GM18505 (cell line): ENCODE measurements at regions not wholly inside any gene's neighbourhood (a gene's known extent, or its start where the extent isn't known, plus 50 kb on each side); places are given as distances from the start of the nearest gene placed in this dataset.

Source experiments
- ATAC-seq: cut with Tn5 transposase; IDR thresholded peaks from one replicate; pipeline ENCODE4 v1.9.1; 2021; ENCODE audit not compliant: unreplicated experiment
- POLR2A ChIP-seq: IDR thresholded peaks from 4 replicates; pipeline ENCODE4 v1.6.1; 2011; ENCODE audit warnings: borderline replicate concordance; ENCODE audit not compliant: insufficient read depth, insufficient read length; ENCODE audit errors: extremely low read depth

DNA sequence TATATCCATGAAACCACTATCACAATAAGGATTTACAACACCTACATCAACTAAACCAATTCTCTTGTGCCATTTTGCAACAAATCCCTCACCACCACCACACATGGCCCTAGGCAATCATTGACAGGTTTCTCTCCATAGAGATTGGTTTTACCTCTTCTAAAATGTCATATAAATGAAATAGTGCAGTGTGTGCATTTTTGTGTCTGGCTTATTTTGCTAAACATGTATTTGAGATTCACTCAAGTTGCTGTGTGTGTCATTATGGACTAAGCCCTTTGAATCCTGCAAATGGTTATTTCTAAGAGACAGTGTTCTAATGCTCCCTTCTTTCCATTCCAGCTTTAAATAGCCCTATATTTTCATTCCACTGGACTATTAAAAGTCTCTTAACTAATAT is 179.7 kb upstream of the LRRC7 start:
- TF ChIP-seq POLR2A: no peak
- no peak for ATAC-seq

DNA sequence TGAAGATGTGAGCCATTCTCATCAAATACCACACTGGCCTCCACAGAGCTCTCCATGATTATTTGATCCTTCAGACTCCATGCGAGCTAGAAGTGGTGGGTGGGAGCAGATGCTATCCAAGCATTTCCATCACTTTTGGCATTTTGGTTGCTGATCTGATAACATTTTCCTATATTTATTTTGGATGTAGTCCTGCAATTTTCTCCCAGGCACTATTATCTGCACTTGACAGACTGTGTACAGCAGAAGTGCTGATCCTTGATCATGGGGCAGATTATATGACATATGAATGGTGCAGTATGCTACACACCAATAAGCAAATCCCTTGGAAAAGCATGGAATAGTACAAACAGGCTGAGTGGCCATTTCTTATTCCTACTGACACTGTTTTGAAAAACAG is 167.6 kb upstream of the LRRC7 start:
- ATAC-seq: no peak
- no peak for TF ChIP-seq POLR2A

DNA sequence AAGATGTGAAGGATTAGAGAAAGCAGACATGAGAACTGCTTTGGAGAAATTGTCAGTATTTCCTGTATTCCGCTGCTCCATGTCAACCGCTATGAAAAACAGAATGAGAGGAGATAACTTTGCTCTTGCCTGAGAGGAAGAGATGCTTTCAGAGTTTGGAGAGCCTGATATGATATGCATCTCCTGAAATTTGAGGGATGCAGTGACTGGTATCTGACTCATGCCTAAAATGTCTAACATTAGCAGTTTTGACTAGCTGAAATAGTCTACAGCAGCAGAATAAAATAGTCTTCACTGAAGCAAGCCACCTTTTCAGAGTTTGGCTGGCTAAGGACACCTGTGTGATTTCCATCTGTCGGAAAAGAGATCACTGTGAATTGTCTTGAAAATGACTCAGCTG is 165.8 kb upstream of the LRRC7 start:
- no peak for TF ChIP-seq POLR2A
- ATAC-seq: no peak

DNA sequence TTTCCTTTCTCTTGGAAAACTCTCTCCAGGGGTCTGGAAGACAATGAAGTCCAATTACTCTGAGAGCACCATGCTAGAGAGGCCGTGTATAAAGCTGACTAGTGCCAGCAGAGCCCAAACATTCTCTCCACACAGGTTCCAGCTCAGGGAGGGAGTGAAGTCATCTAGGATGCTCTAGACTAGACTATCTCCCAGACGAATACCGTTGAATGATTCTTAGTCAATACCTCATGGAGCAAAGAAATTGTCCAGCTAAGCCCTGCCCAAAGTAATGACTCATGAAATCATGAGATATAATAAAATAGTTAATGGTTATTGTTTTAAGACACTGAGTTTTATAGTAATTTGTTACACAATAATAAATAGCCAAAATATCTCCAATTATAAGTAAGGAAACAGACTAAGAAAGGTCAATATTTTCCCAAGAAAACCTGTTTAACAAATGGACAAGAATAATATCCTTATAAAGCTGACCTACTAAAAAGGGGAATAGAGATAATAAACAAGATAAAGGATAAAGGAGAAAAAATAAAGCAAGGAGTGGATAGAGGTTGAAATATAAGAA is 163.9 kb upstream of the LRRC7 start:
- no peak for TF ChIP-seq POLR2A
- ATAC-seq: no peak

DNA sequence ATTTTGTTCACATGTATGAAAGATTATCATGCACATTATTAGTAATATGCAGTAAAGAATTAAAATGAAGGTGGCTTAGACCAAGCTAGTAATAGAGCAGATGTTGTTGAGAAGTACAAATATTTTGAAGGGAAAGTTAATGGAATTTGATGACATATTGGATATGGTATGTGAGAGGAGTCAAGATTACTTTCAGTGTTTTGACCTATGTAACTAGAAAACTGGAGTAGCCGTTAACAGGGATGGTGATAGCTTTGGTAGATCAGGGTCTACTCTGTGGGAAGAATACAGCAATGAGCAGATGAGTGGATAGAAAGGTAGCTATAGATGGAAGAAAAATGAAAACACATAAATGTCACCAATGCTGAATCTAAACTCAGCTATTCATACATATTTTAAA is 163.2 kb upstream of the LRRC7 start:
- ATAC-seq: no peak
- no peak for TF ChIP-seq POLR2A

DNA sequence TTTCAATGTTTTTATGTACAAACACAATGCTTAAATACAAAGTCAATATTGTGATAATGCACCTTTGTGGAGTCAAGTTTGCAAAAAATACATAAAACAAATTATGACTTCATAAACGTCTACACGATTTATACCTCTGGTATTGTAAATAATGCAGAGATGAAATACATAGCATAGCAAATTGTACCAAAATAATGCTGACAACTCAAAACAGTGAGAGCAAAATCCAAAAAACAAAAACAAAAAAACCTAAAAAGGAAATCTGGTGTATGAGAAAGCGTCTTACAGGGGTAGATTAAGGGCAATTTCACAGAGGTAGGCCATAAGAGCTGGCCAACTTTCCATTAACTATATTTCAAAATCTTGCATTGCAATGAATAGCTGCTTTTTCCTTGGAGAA is 161.5 kb upstream of the LRRC7 start:
- no peak for ATAC-seq
- TF ChIP-seq POLR2A: no peak

DNA sequence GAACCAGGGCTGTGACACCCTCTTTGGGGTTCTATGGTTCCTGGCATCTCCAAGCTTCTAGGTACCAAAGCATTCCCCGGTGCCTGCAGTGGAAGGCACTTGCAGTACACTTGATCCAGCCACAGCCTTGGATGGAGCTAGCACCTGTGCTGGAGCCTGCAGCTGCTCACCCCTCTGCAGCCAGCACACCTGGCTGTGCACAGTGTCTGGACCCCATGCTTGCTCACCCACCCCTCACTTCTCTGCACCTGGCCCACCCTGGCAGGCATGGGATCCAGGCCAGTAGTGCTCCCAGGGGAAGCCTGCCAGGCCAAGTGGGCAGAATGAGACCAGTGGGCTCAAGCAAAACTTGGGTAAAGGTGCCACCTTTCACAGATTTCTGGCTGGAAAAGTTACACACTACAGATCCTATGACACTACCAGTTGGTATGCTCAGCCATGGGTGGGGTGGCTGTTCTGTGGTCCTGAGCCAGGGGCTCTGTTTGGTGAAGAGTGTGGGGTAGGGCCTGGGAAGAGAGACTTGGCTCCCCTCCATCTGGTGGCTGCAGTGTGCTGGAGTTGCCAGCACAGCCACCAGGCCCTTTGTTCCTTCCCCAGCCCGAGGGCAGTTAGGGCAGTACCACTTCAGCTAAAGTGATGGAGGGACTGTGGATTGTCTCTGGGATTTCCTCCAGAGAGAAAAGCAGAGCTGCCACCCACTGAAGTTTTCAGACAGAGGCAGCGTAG is 157.8 kb upstream of the LRRC7 start:
- no peak for TF ChIP-seq POLR2A
- ATAC-seq: no peak

DNA sequence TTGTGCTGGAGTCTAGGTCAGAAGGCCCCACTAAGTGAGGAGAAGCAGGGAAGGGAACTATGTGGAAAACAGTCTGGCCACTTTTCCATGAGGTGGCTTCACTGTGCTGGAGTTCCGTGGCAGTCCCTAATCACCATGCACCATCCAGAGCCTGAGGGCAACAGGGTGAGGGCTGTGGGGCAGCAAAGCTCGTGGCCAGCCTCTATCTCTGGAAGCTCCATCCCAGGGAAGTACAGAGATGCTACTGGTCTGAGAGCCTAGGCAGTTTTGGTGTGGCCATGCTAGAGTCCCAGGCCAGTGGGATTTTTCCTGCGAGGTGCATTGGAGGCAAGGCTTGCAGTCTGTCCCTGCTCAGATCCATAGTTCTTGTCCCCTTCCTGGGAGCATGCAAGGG is 157.3 kb upstream of the LRRC7 start:
- ATAC-seq: no peak
- TF ChIP-seq POLR2A: no peak

DNA sequence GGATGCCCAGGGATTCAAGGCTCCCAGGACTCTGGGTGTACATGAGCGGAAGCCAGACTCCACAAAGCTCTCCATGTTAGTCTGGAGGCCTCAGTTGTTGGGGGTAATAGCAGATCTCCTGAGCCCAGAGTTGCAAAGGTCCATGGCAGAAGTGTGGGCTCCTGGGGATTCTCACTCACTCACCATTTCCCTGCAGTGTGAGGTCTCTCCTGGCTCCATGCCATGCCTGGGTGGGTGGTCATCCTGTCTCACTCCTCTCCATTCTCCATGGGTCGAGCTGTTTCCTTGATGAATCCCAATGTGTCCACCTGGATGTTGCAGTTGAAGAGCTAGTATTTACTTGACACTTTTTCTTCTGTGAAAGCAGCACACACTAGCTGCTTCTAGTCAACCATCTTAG is 156.8 kb upstream of the LRRC7 start:
- ATAC-seq: no peak
- TF ChIP-seq POLR2A: no peak

DNA sequence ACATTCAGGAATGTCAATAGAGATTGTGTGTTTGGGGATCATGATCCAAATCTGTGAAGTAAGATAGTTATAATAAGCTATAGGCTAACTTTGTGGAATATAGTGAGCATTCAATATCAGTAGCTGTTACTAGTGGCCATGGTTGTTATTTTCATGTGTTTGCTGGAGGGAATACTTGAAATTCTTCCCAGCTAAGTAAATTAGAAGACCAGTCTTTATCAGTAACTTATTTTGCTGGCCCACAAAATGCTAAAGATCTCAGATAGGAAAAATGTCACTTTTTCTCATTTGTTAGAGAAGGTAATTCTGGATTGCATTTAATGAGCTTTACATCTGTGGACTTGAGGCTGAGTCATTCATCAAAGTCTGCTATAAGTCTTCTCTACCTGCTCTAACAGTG is 156.1 kb upstream of the LRRC7 start:
- ATAC-seq: no peak
- TF ChIP-seq POLR2A: no peak

DNA sequence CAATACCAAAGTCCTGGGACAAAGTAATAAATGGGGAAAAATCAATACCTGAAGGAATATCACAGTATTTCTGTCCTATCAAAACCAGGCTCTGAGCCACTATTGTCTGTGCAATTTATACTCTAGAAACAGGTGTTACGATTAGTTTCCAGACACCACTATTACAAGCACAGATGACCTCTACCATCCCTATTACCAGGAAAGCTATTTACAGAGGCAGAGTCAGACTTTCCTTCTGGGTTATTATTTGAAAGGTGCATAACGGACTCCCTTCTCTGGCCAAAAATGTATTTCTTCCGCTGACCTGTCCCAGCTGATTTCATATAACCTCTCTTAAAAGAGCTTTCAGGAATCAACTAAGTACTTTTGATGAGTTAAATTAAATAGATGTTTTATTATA is 154.6 kb upstream of the LRRC7 start:
- no peak for TF ChIP-seq POLR2A
- no peak for ATAC-seq

DNA sequence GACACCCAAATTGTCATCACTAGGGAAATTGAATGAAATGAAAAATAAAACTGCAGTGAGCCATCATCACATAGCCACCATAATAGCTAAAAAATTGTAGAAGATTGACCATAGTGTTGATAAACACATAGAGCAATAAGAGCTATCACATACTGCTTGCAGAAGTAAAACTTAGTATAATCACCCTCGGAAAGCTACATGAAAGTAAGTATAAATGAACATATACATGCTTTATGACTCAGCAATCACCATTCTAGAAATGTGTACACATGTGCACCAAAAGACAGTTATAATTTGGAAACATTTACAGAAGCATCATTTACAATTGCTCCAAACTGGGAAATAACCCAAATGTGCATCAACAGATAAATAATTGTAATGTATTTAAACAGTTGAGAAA is 153.1 kb upstream of the LRRC7 start:
- no peak for TF ChIP-seq POLR2A
- ATAC-seq: no peak

DNA sequence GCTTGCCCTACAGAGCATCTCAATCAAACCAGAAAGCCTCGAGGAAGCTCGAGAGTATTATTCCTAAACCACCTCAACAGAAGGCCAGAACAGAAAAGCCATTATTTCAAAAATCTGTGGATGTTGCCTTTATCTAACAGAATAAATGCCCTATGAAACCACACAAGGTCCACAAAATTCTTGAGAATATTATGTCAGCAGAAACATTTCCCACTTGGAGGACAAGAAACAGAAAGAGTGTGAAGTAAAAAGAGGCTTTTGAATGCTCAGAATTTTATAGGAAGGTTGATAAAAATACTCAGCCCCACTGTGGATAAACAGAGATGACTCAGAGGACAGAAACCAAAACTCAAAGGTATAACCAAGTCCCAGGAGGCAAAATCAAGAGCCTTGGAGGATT is 146.4 kb upstream of the LRRC7 start:
- ATAC-seq: no peak
- TF ChIP-seq POLR2A: no peak

DNA sequence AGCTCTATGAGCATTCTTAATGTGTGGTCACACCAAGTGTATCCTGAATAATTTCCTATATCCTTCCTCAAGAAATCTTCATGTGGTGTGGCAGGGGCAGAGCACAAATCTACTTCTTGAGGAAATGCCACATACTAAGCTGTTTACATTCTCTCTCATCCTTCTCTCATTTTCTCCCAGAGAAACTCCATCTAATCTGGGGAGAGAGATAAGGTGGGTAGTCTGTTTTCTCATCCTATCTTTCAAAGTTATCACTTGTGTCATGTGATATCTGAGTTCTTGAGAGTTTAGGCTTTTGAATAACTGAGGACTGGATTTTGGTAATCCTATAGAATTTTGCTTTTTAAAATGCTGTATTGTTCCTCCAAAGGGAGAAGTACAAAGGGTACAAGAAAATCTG is 141.9 kb upstream of the LRRC7 start:
- no peak for TF ChIP-seq POLR2A
- ATAC-seq: no peak

DNA sequence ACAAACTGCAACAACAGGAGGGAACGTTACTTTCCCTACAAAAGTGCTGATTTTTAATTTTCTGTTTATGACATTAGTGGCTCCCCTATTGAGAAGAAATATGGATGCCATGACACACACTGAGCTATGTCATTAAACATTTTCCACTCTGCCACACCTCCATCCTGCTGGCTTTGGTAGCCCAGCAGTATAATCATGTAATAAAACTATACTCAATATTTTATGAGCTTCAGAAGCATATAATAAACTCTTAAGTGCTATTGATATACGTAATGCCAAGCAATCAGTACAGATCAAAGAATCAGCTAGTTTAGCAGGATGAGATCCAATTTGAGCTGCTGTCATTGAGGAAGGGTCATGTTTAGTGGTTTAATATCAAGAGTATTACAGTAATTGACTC is 141.3 kb upstream of the LRRC7 start:
- no peak for TF ChIP-seq POLR2A
- no peak for ATAC-seq
